ENCODE measurements at regions not wholly inside any gene's neighbourhood (a gene's known extent, or its start where the extent isn't known, plus 50 kb on each side); places are given as distances from the start of the nearest gene placed in this dataset.

- WGBS = 93% methylated on average over 9 of the region's 9 CpGs
- no peaks in the 10 kb centered on the region for H3K4me1 ChIP-seq (ENCODE audit: insufficient read depth)
- no peak overlapping the region for H3K27ac ChIP-seq (ENCODE audit: low read depth)
These were observed 440.5 kb upstream of the SMIM21 start for GRCh38 chr18:75868031-75868430.

GRCh38 chr18:75865639-75866038 lies 438.1 kb upstream of the SMIM21 start:
- no peaks in the 10 kb centered on the region for H3K4me1 ChIP-seq (ENCODE audit: insufficient read depth)
- 87% methylated on average over 6 of the region's 6 CpGs for WGBS
- H3K36me3 ChIP-seq (ENCODE audit: insufficient read depth) = no peaks in the 10 kb centered on the region
- no peak overlapping the region for H3K27ac ChIP-seq (ENCODE audit: low read depth)
- no peak for DNase-seq (ENCODE audit: extremely low spot score)
- no peak overlapping the region for H3K4me3 ChIP-seq (ENCODE audit: low read depth, low read length)

More at GRCh38 chr18:75868031-75868430, 440.5 kb upstream of the SMIM21 start:
- Histone ChIP-seq H3K36me3 (ENCODE audit: insufficient read depth) (no peaks in the 10 kb centered on the region), H3K4me3 (ENCODE audit: low read depth, low read length) (no peak overlapping the region)
- no peak for DNase-seq (ENCODE audit: extremely low spot score)

- H3K36me3 ChIP-seq (ENCODE audit: insufficient read depth) = no peaks in the 10 kb centered on the region
- no peak overlapping the region for H3K4me3 ChIP-seq (ENCODE audit: low read depth, low read length)
- 100% methylated on average over 1 of the region's 1 CpG for WGBS
- H3K4me1 ChIP-seq (ENCODE audit: insufficient read depth) = no peaks in the 10 kb centered on the region
- no peak for DNase-seq (ENCODE audit: extremely low spot score)
- H3K27ac ChIP-seq (ENCODE audit: low read depth) = no peak overlapping the region
These were observed 437.3 kb upstream of the SMIM21 start for GRCh38 chr18:75864816-75865215.

- DNase-seq (ENCODE audit: extremely low spot score) = no peak
- H3K27ac ChIP-seq (ENCODE audit: low read depth) = no peak overlapping the region
- 77% methylated on average over 5 of the region's 5 CpGs for WGBS
- H3K4me3 ChIP-seq (ENCODE audit: low read depth, low read length) = no peak overlapping the region
- no peaks in the 10 kb centered on the region for H3K36me3 ChIP-seq (ENCODE audit: insufficient read depth)
- H3K4me1 ChIP-seq (ENCODE audit: insufficient read depth) = no peaks in the 10 kb centered on the region
These were observed 436.2 kb upstream of the SMIM21 start for GRCh38 chr18:75863696-75864095.

GRCh38 chr18:75862458-75862857 lies 435.0 kb upstream of the SMIM21 start:
- 94% methylated on average over 5 of the region's 5 CpGs for WGBS
- Histone ChIP-seq H3K27ac (ENCODE audit: low read depth) (no peak overlapping the region), H3K4me1 (ENCODE audit: insufficient read depth) (no peaks in the 10 kb centered on the region), H3K36me3 (ENCODE audit: insufficient read depth) (no peaks in the 10 kb centered on the region), H3K4me3 (ENCODE audit: low read depth, low read length) (no peak overlapping the region)
- DNase-seq (ENCODE audit: extremely low spot score) = no peak

GRCh38 chr18:75860166-75860565 lies 432.7 kb upstream of the SMIM21 start:
- Histone ChIP-seq H3K4me3 (ENCODE audit: low read depth, low read length) (no peak overlapping the region), H3K36me3 (ENCODE audit: insufficient read depth) (no peaks in the 10 kb centered on the region), H3K4me1 (ENCODE audit: insufficient read depth) (no peaks in the 10 kb centered on the region), H3K27ac (ENCODE audit: low read depth) (no peak overlapping the region)
- 95% methylated on average over 7 of the region's 7 CpGs for WGBS
- DNase-seq (ENCODE audit: extremely low spot score) = no peak

GRCh38 chr18:75859533-75859932 lies 432.0 kb upstream of the SMIM21 start:
- DNase-seq (ENCODE audit: extremely low spot score) = no peak
- H3K4me3 ChIP-seq (ENCODE audit: low read depth, low read length) = no peak overlapping the region
- WGBS = 93% methylated on average over 5 of the region's 5 CpGs
- H3K4me1 ChIP-seq (ENCODE audit: insufficient read depth) = no peaks in the 10 kb centered on the region
- no peak overlapping the region for H3K27ac ChIP-seq (ENCODE audit: low read depth)
- no peaks in the 10 kb centered on the region for H3K36me3 ChIP-seq (ENCODE audit: insufficient read depth)

- H3K27ac ChIP-seq (ENCODE audit: low read depth) = no peak overlapping the region
- WGBS = 85% methylated on average over 2 of the region's 2 CpGs
- DNase-seq (ENCODE audit: extremely low spot score) = no peak
- no peaks in the 10 kb centered on the region for H3K4me1 ChIP-seq (ENCODE audit: insufficient read depth)
- no peaks in the 10 kb centered on the region for H3K36me3 ChIP-seq (ENCODE audit: insufficient read depth)
- no peak overlapping the region for H3K4me3 ChIP-seq (ENCODE audit: low read depth, low read length)
These were observed 431.3 kb upstream of the SMIM21 start for GRCh38 chr18:75858754-75859153.

- Histone ChIP-seq H3K36me3 (ENCODE audit: insufficient read depth) (no peaks in the 10 kb centered on the region), H3K27ac (ENCODE audit: low read depth) (no peak overlapping the region), H3K4me1 (ENCODE audit: insufficient read depth) (no peaks in the 10 kb centered on the region), H3K4me3 (ENCODE audit: low read depth, low read length) (no peak overlapping the region)
- DNase-seq (ENCODE audit: extremely low spot score) = no peak
- WGBS = 46% methylated on average over 6 of the region's 6 CpGs
These were observed 430.1 kb upstream of the SMIM21 start for GRCh38 chr18:75857558-75857957.

- H3K4me1 ChIP-seq (ENCODE audit: insufficient read depth) = no peaks in the 10 kb centered on the region
- no peak overlapping the region for H3K27ac ChIP-seq (ENCODE audit: low read depth)
- WGBS = 98% methylated on average over 10 of the region's 10 CpGs
These were observed 427.3 kb upstream of the SMIM21 start for GRCh38 chr18:75854808-75855207.

GRCh38 chr18:75854174-75854573 lies 426.7 kb upstream of the SMIM21 start:
- Histone ChIP-seq H3K27ac (ENCODE audit: low read depth) (no peak overlapping the region), H3K4me3 (ENCODE audit: low read depth, low read length) (no peak overlapping the region), H3K36me3 (ENCODE audit: insufficient read depth) (no peaks in the 10 kb centered on the region), H3K4me1 (ENCODE audit: insufficient read depth) (no peaks in the 10 kb centered on the region)
- no peak for DNase-seq (ENCODE audit: extremely low spot score)
- WGBS = 80% methylated on average over 4 of the region's 4 CpGs

More at GRCh38 chr18:75854808-75855207, 427.3 kb upstream of the SMIM21 start:
- Histone ChIP-seq H3K36me3 (ENCODE audit: insufficient read depth) (no peaks in the 10 kb centered on the region), H3K4me3 (ENCODE audit: low read depth, low read length) (no peak overlapping the region)
- DNase-seq (ENCODE audit: extremely low spot score) = no peak

- H3K4me3 ChIP-seq (ENCODE audit: low read depth, low read length) = no peak overlapping the region
- H3K27ac ChIP-seq (ENCODE audit: low read depth) = no peak overlapping the region
- 91% methylated on average over 3 of the region's 3 CpGs for WGBS
- no peaks in the 10 kb centered on the region for H3K36me3 ChIP-seq (ENCODE audit: insufficient read depth)
- DNase-seq (ENCODE audit: extremely low spot score) = no peak
- no peaks in the 10 kb centered on the region for H3K4me1 ChIP-seq (ENCODE audit: insufficient read depth)
These were observed 418.8 kb upstream of the SMIM21 start for GRCh38 chr18:75846321-75846720.

GRCh38 chr18:75845413-75845812 lies 417.9 kb upstream of the SMIM21 start:
- Histone ChIP-seq H3K27ac (ENCODE audit: low read depth) (no peak overlapping the region), H3K36me3 (ENCODE audit: insufficient read depth) (no peaks in the 10 kb centered on the region), H3K4me1 (ENCODE audit: insufficient read depth) (no peaks in the 10 kb centered on the region), H3K4me3 (ENCODE audit: low read depth, low read length) (no peak overlapping the region)
- no peak for DNase-seq (ENCODE audit: extremely low spot score)
- WGBS = 96% methylated on average over 3 of the region's 3 CpGs

- no peaks in the 10 kb centered on the region for H3K36me3 ChIP-seq (ENCODE audit: insufficient read depth)
- H3K4me1 ChIP-seq (ENCODE audit: insufficient read depth) = no peaks in the 10 kb centered on the region
- no peak overlapping the region for H3K4me3 ChIP-seq (ENCODE audit: low read depth, low read length)
- DNase-seq (ENCODE audit: extremely low spot score) = no peak
- no peak overlapping the region for H3K27ac ChIP-seq (ENCODE audit: low read depth)
- 88% methylated on average over 3 of the region's 3 CpGs for WGBS
These were observed 416.6 kb upstream of the SMIM21 start for GRCh38 chr18:75844146-75844545.

GRCh38 chr18:75840131-75840530 lies 412.6 kb upstream of the SMIM21 start:
- DNase-seq (ENCODE audit: extremely low spot score) = no peak
- WGBS = 71% methylated on average over 4 of the region's 4 CpGs

More at GRCh38 chr18:75840131-75840530, 412.6 kb upstream of the SMIM21 start:
- H3K27ac ChIP-seq (ENCODE audit: low read depth) = no peak overlapping the region
- no peak overlapping the region for H3K4me3 ChIP-seq (ENCODE audit: low read depth, low read length)
- H3K4me1 ChIP-seq (ENCODE audit: insufficient read depth) = no peaks in the 10 kb centered on the region
- no peaks in the 10 kb centered on the region for H3K36me3 ChIP-seq (ENCODE audit: insufficient read depth)

Data from urinary bladder (tissue), 3 donors.